Right lung (tissue), 2 donors: ENCODE measurements at regions not wholly inside any gene's neighbourhood (a gene's known extent, or its start where the extent isn't known, plus 50 kb on each side); places are given as distances from the start of the nearest gene placed in this dataset.

Source experiments
- DNase-seq, 2 donors: peaks; one replicate each; pipeline ENCODE4 v3.0.0-alpha.2; 2013

DNA sequence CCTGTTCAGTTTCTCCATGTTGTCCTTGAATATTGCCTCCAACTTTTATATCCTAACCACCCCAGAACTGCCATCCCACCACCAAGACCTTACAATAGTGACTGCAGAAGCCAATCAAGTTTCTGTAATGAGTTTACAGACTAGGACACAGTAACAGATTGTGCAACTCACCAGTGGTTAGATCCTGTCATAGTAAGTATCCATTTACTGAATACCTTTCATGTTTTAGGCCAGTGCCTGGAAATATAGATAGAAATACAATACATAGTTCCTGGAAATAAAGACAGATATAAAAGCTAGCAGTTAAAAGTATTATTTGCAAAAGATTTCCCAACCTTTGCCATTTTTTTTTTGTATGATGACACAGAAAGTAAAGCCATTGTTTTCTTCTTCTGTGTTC lies 471.8 kb upstream of the BTBD3 start:
- no peak for DNase-seq

DNA sequence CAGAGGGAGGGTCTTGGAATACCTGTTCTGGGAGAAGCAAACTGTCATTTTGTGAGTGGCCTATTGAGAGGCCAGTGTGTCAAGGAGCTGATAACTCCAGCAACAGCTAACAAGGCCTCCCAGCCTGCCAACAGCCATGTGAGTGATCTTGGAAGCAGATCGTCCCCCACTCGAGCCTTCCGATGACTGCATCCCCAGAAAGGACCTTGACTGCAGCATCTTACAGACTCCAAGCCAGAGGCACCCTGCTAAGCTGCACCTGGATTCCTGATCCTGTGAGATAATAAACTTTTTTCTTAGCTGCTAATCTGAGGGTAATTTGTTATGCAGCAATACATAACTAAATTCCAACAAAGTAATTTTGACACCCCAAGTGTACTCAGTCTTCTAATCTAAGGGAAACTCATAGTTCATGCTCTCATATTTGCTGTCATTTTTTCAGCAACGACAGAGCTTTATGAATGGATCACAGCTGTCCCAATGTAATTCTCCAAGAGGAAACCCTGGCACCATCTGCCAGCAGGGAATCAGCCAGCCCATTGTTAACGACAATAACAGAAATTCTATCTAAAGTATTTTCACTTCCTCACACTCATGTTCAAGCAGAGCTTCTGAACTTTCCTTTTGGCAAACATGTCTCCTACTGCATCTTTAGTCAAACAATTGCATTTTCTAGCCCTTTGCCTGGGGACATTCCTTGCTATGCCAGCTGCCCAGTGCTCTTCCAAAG lies 470.2 kb upstream of the BTBD3 start:
- no peak for DNase-seq

- no peak for DNase-seq
These were observed 469.1 kb upstream of the BTBD3 start for GRCh38 chr20:11448554-11448953.

DNA sequence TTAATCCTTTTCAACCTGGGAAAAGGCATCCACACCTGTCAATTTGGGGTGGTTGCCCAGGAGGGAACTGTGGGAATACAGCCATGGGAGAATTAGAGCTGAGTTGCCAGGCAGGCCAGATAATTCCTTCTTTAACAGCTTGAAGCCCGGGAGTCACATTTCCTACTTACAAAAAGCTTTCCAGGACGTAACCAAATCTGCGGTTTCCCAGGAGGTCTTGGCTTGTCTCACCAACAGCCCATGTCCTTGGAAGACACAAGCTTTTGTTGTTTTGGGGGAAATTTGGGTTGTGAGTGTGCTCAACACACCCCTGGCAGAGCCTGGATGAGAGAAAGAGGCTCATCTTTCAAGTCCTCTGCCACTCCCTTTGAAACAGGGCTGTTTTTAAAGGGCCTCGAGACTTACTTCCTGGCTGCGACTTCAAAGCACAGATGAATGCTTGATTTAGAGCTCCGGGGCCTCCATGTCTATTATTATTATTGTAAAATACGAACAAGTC lies 465.9 kb upstream of the BTBD3 start:
- DNase-seq = no peak

- DNase-seq = no peak
These were observed 465.4 kb upstream of the BTBD3 start for GRCh38 chr20:11452326-11452725.

GRCh38 chr20:11453430-11453829 lies 464.3 kb upstream of the BTBD3 start:
- DNase-seq = no peak

- no peak for DNase-seq
These were observed 462.5 kb upstream of the BTBD3 start for GRCh38 chr20:11454966-11455799.

DNA sequence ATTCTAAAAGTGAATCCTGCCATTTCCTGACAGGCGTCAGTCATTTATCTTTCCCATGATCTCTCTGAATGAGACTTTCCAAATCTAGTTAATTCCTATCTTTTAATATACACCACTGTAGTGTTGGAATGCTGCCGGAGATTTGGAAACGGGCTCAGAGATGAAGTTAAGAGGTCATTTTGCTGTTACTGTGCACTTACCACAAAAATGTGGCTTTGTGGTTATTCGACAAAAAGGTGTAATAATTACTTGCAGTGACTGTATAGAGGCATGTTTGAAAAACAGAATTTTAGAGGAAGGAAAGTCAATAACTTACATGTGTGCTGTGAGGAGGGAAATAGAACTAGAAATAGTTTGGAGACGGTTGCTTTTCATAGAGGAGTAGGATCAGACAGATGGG lies 460.2 kb upstream of the BTBD3 start:
- no peak for DNase-seq

GRCh38 chr20:11459090-11459890 lies 458.4 kb upstream of the BTBD3 start:
- DNase-seq = no peak

GRCh38 chr20:11467436-11467835 lies 450.3 kb upstream of the BTBD3 start:
- DNase-seq = no peak

DNA sequence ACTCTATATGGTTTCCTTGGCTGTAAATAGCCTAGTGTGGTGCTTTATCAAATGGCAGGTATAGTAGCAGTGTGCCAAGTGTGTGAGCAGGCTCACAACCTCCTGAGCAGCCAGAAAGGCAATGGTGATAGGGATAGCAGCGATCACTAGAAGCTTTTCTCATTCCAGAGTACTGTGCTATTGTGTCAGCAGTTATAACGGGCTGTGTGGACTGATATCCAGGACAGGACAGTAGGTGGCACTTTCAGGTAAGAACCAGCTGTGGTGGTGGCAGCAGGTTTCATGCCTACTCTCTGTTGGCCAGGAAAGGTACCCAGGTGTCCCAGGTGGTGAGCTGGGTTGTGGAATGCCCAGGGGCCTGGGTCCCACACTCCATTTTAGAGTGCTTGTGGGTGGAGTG lies 448.8 kb upstream of the BTBD3 start:
- no peak for DNase-seq

DNA sequence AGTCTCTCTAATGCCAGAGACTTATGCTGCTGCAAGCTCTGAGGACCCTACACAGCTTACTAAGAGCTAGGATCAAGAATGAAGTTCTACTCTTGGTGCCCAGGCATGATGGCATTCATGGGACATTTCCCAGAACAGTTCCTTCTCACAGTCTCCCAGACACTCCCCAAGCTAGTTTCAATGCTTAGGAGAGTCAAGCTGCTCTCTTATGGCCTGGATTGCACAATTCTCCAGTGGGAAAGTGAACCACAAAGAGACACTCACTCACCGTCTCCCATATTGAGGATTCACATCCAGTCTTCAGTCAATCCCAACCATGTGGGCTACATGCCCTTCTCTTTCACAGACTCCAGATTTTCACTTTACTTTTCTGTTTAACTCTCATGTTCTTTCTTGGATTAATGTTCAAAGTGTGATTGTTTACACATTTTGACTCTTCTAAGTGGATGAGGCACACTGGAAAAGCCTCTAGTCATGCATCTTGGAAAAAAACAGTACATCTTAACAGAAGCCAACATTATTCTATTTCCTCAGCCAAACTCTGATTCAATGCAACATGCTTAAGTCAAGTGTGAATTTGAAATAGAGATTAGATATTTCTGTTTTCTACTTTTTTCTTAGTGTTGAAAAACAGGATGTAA lies 447.8 kb upstream of the BTBD3 start:
- no peak for DNase-seq

GRCh38 chr20:11473983-11474382 lies 443.7 kb upstream of the BTBD3 start:
- DNase-seq = no peak

- no peak for DNase-seq
These were observed 434.0 kb upstream of the BTBD3 start for GRCh38 chr20:11483697-11484096.

GRCh38 chr20:11484479-11484878 lies 433.2 kb upstream of the BTBD3 start:
- DNase-seq = no peak

GRCh38 chr20:11492386-11492785 lies 425.3 kb upstream of the BTBD3 start:
- no peak for DNase-seq

DNA sequence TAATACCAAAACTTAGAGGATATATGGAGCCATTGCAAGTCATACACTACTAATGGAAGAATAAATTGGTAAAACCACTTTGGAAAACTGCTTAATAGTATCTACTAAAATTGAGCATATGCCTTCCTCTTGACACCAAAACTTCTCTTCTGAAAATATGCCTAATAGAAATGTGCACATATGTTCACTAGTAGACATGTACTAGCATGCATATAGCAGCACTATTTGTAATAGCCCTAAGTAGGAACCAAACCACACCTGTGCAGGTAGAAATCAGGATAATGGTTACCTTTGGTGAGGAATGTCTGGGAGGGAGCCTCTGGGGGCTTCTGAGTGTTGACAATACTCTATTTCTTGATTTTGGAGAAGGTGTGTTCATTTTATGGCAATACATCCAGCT lies 424.8 kb upstream of the BTBD3 start:
- no peak for DNase-seq

- no peak for DNase-seq
These were observed 421.3 kb upstream of the BTBD3 start for GRCh38 chr20:11496380-11496779.

DNA sequence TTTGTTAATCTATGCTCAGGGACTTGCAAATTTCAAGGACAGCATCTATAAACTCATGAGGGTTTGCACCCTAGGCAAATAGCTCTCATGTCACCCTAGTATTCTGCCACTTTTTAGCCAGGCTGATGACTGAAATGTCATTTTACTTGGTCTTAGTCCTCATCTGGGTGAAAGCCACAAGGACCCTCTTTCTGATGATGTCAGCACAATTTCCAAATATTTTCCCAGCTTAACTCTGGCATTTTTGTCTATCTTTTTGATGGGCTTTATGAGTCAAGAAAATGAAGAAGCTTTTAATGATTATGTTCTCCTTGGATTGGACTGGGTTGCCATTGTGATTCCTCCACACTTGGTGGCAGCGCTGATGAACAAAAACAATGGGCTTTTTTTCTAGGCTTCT lies 420.1 kb upstream of the BTBD3 start:
- no peak for DNase-seq

GRCh38 chr20:11499101-11499634 lies 418.5 kb upstream of the BTBD3 start:
- no peak for DNase-seq

DNA sequence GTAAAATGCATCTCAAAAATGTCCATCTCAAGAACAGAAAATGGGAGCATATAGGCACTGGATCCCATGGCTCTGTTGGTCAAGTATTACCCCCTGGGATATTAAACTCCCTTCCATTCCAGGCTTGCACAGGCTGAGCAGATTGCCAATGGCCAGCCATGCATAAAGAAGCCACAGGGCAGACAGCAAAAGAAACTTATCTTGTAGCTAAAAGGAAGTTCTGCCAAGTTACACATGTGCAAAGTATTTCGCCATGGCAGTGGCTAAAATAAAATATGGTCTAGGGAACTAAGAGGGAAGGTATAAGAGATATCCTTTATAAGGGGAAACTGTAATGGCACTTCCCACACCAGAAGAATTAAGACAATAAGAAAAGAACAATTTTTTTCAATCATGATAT lies 415.6 kb upstream of the BTBD3 start:
- no peak for DNase-seq

GRCh38 chr20:11502671-11503070 lies 415.0 kb upstream of the BTBD3 start:
- no peak for DNase-seq
